Cardiac muscle cell (in vitro differentiated cells and primary cell): ENCODE measurements at regions not wholly inside any gene's neighbourhood (a gene's known extent, or its start where the extent isn't known, plus 50 kb on each side); places are given as distances from the start of the nearest gene placed in this dataset.

Experiments
- DNase-seq, 2 donors: peaks; one replicate each; pipeline versions ENCODE4 v3.0.0 to v3.0.0-alpha.2; 2010 to 2017; ENCODE audit warnings: low read depth in 1 of 2, low spot score in 1 of 2
- H3K27ac ChIP-seq: fragments of 200-600 bp; sonication (generic); 2 replicates; pipeline ENCODE4 v1.5.1; 2016
- H3K27me3 ChIP-seq: fragments of 200-600 bp; sonication (generic); 2 replicates; pipeline ENCODE4 v1.6.0; 2016; ENCODE audit warnings: control low read depth
- H3K36me3 ChIP-seq: fragments of 200-600 bp; sonication (generic); 2 replicates; pipeline ENCODE4 v1.5.1; 2016; ENCODE audit warnings: control low read depth
- H3K4me1 ChIP-seq: fragments of 200-600 bp; sonication (generic); 2 replicates; pipeline ENCODE4 v1.8.1; 2017; ENCODE audit warnings: low read depth, mild to moderate bottlenecking, mixed run types
- H3K4me3 ChIP-seq: fragments of 200-600 bp; sonication (generic); 2 replicates; pipeline ENCODE4 v1.5.1; 2016; ENCODE audit warnings: mild to moderate bottlenecking
- H3K9me3 ChIP-seq: fragments of 200-600 bp; sonication (generic); 2 replicates; pipeline ENCODE4 v1.5.1; 2017; ENCODE audit warnings: low read depth, mild to moderate bottlenecking, control low read depth
- CTCF ChIP-seq: IDR thresholded peaks from 2 replicates; pipeline ENCODE4 v1.5.1; 2012; ENCODE audit warnings: low read depth, mild to moderate bottlenecking, low read length

- H3K4me1 ChIP-seq = no peaks in the 10 kb centered on the region
- no peak for DNase-seq
- H3K4me3 ChIP-seq = no peak overlapping the region
- H3K36me3 ChIP-seq = no peaks in the 10 kb centered on the region
- no peaks in the 10 kb centered on the region for H3K9me3 ChIP-seq
- no peaks in the 10 kb centered on the region for H3K27me3 ChIP-seq
- no peak for TF ChIP-seq CTCF
- H3K27ac ChIP-seq = no peak overlapping the region
These were observed 147.0 kb upstream of the LINC00305 start for GRCh38 chr18:64295839-64296238.

GRCh38 chr18:64294967-64295366, 146.1 kb upstream of the LINC00305 start:
- no peak for TF ChIP-seq CTCF
- no peak for DNase-seq
- Histone ChIP-seq H3K36me3 (no peaks in the 10 kb centered on the region), H3K4me1 (no peaks in the 10 kb centered on the region), H3K4me3 (no peak overlapping the region), H3K27me3 (no peaks in the 10 kb centered on the region), H3K27ac (no peak overlapping the region), H3K9me3 (no peaks in the 10 kb centered on the region)

GRCh38 chr18:64288432-64288831, 139.5 kb upstream of the LINC00305 start:
- H3K4me3 ChIP-seq = no peak overlapping the region
- no peaks in the 10 kb centered on the region for H3K9me3 ChIP-seq
- DNase-seq = no peak
- no peak for TF ChIP-seq CTCF
- H3K36me3 ChIP-seq = no peaks in the 10 kb centered on the region
- H3K27ac ChIP-seq = no peak overlapping the region
- H3K27me3 ChIP-seq = no peaks in the 10 kb centered on the region
- no peaks in the 10 kb centered on the region for H3K4me1 ChIP-seq

- Histone ChIP-seq H3K4me1 (no peaks in the 10 kb centered on the region), H3K4me3 (no peak overlapping the region), H3K27me3 (no peaks in the 10 kb centered on the region), H3K9me3 (no peaks in the 10 kb centered on the region), H3K36me3 (no peaks in the 10 kb centered on the region), H3K27ac (no peak overlapping the region)
- TF ChIP-seq CTCF = no peak
- no peak for DNase-seq
These were observed 139.0 kb upstream of the LINC00305 start for GRCh38 chr18:64287926-64288325.

GRCh38 chr18:64283059-64283458, 134.2 kb upstream of the LINC00305 start:
- no peaks in the 10 kb centered on the region for H3K36me3 ChIP-seq

More at GRCh38 chr18:64283059-64283458, 134.2 kb upstream of the LINC00305 start:
- Histone ChIP-seq H3K9me3 (no peaks in the 10 kb centered on the region), H3K27me3 (no peaks in the 10 kb centered on the region), H3K4me3 (no peak overlapping the region), H3K4me1 (no peaks in the 10 kb centered on the region), H3K27ac (no peak overlapping the region)
- TF ChIP-seq CTCF = no peak
- DNase-seq = no peak
